NCI-H2107 (cell line): ENCODE measurements at regions not wholly inside any gene's neighbourhood (a gene's known extent, or its start where the extent isn't known, plus 50 kb on each side); places are given as distances from the start of the nearest gene placed in this dataset.
"Not testable (repeated sequence)": the region's sequence is repeated elsewhere in the genome, so short reads cannot be mapped to it uniquely, and the experiment has no call there.

Source experiments
- DNase-seq: peaks from one replicate; lab custom pipeline; 2025; lab: John Stamatoyannopoulos, UW

DNA sequence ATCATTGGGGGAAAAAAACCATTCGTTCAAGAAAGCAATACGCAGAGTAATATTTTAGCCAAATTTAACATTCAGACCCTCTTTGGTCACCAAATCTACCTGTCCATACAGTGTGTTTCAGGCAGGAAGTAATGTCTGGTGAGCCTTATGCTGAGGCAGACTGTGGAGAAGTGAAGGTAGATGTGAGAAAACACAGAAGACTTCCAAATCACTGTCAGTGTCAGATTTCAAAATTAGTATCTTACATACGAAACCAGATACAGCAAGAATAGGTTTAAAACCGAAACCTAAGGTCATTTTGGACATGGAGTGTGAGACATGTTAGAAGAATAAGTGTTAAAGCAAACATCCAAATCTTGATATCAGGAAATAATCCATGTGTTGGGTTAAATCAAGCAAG lies 664.5 kb upstream of the HTR2C start:
- DNase-seq: no peak

DNA sequence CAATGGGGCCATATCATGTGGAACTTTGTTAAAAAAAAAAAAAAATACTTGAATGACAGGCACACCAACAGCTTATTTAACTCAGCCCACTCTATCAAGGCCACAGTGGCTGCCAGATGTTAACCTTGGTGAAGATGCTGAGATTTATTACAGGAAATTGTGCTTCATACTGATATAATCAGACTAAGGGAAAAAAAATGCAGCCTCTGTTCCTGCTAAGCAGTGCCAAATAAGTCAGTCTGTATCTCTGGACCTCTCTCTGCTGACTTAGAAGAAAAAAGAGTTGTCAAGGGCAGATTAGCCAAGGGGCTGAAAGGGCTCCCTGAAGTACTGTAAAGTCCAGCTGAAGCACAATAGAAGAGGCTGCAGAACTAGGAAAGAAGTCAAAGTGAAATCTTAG lies 677.7 kb upstream of the HTR2C start:
- no peak for DNase-seq

GRCh38 chrX:113892891-113893290 lies 691.0 kb upstream of the HTR2C start:
- no peak for DNase-seq

DNA sequence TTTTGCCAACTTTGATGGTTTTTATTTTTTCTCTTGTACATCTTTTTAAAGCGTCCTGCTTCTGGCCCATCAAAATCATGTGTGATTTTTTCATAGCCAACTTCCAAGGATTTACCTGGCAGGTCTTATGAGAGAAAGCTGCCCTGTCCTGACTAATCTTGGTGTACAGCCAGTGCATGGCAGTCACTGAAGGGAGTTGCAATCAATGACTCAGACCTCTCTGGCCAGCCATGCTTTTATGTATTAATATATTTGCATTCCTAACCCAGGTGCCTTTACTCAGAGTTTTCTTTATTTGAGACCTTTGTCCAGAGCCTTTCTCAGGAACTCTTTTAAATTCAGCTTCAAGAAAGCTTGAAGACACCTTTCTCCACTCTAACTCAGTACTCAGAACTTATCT lies 691.5 kb upstream of the HTR2C start:
- DNase-seq: no peak

DNA sequence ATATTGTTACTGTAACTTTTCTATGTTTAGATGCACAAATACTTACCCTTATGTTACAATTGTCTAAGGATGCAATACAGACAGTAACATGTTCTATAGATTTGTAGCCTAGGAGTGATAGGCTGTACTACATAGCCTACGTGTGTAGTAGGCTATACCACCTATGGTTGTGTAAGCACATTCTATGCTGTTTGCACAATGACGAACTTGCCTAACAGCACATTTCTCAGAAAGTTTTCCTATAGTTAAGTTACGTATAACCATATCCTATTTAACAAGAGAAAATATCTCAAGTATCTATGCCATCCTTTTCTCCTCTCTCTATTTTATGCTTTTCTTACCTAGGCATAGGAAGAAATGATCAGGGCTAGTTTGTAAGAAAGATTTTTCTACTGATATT lies 710.8 kb upstream of the HTR2C start:
- no peak for DNase-seq

DNA sequence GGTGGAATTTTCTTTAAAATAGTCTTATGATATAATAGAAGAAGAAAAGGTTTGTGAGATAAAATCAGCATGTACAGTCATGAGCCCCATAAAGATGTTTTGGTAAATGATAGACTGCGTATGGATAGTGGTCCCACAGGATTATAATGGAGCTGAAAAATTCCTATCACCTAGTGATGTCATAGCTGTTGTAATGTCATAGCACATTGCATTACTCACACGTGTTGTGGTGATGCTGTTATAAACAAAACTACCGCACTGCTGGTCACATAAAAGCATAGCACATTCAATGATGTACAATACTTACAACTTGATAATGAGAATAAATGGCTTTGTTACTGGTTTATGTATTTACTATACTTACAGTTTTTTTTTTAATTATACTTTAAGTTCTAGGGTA lies 715.2 kb upstream of the HTR2C start:
- no peak for DNase-seq

- no peak for DNase-seq
Measured at GRCh38 chrX:113868177-113868576, 715.7 kb upstream of the HTR2C start.

- no peak for DNase-seq
Measured at GRCh38 chrX:113849408-113849807, 734.5 kb upstream of the HTR2C start.

DNA sequence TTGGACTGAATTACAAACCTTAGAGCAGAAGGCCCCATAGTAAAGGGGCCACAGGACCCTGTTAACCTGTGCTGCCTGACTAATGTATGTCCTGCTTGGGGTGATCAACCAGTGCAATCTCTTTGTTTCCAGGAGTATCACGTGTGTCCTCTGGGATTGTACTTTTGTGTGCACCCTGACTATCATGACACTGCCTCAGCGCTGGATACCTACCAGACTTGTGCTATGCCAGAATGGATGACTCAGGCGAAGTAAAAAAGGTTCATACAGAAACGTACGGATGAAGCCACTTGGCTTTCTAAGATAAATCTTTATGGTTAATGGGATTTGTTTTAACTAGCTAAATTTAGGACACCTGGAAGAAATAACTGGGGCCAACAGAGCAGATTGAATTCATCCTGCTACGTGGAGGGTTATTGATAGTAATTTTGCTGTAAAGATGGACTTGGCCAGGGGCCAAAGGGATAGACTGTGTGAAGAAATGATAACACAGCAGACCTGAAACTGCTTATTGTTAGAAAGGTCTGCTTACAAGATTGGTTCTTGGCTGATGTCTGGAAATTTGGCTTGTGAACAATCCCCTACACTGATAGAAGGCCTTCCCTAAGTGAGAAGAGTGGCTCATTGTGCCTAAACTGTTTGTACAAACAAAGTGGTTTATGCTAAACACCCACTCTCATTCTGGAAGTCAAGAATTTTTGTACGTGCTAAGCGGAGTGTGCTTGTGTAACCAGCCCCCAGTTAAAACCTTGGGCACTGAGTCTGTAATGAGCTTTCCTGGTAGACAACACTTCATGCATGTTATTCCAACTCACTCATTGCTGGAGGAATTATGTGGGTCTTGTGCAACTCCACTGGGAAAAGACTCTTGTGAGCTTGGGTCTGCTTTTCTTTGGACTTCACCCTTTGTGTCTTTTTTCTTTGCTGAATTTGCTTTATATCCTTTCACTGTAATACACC lies 750.5 kb upstream of the HTR2C start:
- DNase-seq: no peak

DNA sequence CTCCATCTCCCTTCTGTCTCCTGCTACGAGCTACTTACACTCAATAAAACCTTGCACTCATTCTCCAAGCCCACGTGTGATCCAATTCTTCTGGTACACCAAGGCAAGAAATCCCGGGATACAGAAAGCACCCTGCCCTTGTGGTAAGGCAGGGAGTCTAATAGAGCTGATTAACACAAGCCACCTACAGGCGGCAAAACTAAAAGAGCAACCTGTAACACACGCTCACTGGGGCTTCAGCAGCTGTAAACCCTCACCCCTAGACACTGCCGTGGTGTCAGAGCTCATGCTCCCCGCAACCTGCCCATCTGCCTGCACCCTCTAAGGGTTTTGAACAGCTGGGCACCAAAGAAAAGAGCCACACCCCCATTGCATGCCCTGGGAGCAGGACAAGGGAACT lies 755.4 kb upstream of the HTR2C start:
- DNase-seq: no peak

- no peak for DNase-seq
Measured at GRCh38 chrX:113818346-113818745, 765.5 kb upstream of the HTR2C start.

DNA sequence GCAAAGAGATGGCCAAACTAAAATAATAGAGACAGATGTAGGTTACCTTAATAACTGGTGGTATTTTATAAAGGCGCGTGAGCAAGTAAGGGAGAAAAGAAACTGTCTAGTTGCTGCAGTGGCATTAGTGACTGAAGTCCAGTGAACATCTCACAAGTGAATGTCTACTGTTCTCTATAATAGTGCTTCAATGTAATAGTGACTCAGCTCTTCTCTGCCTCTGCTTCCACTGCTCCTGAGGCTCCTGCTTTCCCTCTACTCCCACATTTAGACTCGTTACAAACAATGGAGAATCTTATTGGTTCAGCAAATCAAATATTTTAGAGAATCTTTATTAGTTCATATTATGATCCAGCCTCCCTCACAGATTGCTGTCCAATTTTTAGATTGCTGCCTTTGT lies 779.1 kb upstream of the HTR2C start:
- DNase-seq: no peak

DNA sequence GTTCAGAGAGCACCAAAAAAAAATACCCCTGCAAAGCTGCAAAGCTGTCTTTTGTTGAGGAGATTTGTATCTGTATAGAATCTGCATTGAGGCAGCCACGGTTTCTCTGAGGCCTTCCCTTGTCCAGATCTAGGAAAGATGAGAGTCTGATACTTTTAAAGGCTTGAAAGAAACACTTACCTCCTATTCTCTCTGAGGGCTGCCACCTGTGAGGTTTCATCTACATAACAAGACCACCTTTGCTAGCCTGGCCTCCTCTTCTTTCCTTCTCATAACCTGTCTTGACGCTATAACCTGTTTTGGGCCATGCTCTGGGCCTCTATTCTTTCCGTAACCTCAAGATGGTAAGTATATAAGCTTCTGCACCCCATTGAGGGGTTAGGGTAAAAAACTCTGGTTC lies 779.6 kb upstream of the HTR2C start:
- DNase-seq: no peak

DNA sequence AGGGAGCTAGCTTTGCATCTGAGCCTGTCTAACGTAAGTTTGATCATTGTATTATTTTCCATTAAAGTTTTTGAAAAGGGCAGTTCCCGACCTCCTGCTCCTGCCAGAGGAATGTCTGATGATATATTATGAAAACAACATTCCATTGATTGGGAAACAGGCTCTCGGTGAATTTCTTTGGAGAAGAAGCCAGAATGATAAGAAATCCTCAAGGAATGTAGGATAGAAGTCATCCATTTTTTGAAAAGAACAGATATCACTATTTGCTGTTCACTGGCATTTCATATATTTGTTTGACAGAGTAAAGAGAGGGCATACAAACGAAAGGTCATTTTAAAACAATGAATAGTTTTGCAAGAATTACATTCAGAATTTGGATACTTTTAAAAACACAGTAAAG lies 781.0 kb upstream of the HTR2C start:
- no peak for DNase-seq

- DNase-seq: no peak
Measured at GRCh38 chrX:113800955-113801354, 782.9 kb upstream of the HTR2C start.

DNA sequence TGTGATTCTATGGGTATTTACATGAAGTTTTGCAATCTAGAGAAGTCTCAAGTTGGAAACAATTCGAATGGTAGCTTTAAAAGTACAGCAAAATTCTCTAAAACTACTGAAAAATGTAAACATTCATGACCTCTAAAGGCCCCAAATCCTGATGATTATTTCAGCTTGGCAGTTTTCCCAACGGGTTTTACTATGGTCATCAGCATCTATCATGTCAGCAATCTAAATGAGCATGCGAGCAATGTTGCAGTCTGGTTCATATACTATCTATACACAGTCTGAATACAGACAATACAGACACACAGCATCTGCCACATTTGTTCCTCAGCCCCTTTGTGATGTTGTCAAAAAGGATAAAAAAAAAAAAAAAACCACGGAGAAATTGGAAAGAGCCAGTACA lies 790.3 kb upstream of the HTR2C start:
- DNase-seq: no peak

GRCh38 chrX:113790987-113791386 lies 792.9 kb upstream of the HTR2C start:
- DNase-seq: no peak

DNA sequence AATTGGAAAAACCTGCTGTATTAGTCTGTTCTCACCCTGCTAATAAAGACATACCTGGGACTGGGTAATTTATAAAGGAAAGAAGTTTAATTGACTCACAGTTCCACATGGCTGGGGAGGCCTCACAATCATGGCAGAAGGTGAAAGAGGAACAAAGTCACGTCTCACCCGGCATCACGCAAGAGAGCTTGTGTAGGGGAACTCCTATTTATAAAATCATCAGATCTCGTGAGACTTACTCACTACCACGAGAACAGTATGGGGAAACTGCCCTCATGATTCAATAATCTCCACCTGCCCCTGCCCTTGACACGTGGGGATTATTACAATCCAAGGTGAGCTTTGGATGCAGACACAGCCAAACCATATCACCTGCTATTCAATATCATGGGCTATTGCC lies 799.1 kb upstream of the HTR2C start:
- DNase-seq: not testable (repeated sequence)

GRCh38 chrX:113770806-113771205 lies 813.1 kb upstream of the HTR2C start:
- DNase-seq: no peak

DNA sequence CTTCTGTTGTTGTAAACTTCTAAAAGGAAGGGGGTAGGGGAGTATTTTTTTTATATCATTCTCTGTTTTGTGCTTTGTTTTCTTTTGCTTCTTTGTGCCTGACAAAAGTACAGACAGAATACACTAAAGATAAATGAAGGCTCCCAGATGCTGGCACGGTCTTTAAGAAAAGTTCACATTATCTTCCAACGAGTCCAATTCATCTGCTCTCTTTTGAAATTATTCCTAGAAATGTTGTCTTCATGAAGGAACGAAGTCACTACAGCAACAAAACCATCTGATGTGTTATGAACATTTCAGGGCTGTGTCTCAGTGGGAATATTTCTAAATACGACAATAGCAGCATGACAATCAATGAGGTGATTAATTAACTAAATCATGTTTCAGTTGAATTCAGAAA lies 813.8 kb upstream of the HTR2C start:
- no peak for DNase-seq

DNA sequence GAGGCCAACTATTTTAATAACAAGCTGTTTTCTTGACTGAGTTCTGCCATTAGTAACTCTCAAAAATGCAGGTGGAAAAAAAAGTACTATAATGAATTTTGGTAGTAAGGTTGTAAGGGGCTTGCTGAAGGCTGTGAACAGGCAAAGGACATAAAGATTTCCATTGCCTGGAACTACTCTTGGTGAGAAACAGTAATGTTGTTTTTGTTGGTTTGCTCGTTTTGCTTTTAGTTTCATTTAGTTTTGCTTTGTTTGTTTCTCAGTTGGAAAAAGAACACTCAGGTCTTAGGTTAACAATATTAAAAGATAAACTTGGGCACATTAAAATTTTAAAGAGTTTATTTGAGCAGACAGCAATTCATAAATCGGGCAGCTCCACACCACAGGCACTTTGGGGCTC lies 824.5 kb upstream of the HTR2C start:
- no peak for DNase-seq

DNA sequence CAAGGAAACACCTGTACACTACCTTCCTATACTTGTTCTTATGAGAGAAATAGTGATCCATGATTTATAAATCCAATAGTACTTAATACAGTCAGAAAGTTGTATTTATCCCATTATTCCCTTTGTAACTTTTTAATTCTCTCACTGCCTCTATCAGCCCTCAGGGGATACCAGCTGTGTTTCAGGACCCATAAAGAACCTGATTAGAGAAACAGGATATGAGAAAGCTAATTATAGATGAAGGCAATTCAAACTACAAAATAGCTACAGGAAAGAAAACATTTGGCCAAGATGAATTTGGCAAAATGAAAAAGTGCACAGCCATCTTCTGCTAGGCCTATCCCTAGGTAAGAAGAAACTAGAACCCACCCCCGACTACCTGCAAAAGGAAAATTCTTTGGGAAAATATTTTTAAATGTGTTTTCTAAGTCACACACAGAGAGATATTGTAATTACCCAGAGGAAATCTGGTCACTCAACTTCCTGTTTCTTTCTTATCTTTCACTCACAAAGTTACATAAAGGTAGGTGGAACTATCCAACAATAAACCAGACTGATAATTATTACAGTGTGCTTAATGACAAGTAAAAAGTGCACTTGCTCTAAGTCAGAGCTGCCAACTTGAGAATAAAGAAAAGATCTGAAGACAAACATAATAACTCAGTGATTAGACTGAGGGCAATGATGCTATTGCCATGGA lies 836.5 kb upstream of the HTR2C start:
- no peak for DNase-seq

- DNase-seq: no peak
Measured at GRCh38 chrX:113743069-113743468, 840.8 kb upstream of the HTR2C start.

DNA sequence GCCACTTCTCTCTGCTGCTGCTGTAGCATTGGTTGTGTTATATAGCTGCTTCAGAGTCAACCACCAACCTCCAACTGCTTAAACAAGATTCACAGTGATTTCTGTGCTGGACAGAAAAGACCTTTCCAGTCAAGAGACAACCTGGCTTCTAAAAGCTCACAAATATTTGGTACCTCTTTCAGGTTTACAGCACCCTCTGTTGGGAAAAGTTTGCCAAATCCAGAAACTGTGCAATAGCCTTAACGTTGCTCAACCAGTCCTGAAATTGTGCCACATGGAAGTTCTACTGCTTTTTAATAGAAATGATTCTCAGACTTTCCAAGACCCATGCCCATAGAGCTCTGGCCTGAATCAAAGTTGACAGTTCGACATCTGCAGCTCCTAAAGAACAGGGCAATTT lies 842.1 kb upstream of the HTR2C start:
- DNase-seq: no peak
